Erythroblast (primary cell): ENCODE measurements at regions not wholly inside any gene's neighbourhood (a gene's known extent, or its start where the extent isn't known, plus 50 kb on each side); places are given as distances from the start of the nearest gene placed in this dataset.

Experiments used
- GATA1 ChIP-seq: IDR thresholded peaks from 2 replicates; pipeline ENCODE4 v1.6.1; 2011; ENCODE audit warnings: low read depth, mild to moderate bottlenecking, control low read depth, low read length, moderate library complexity
- POLR2A ChIP-seq: IDR thresholded peaks from 2 replicates; pipeline ENCODE4 v1.6.1; 2011; ENCODE audit warnings: mild to moderate bottlenecking, low read length

- TF ChIP-seq POLR2A: no peak
- no peak for TF ChIP-seq GATA1
Measured at GRCh38 chr15:62279041-62279440, 114.0 kb upstream of the C2CD4B start.
